GM19452 (cell line): ENCODE measurements at regions not wholly inside any gene's neighbourhood (a gene's known extent, or its start where the extent isn't known, plus 50 kb on each side); places are given as distances from the start of the nearest gene placed in this dataset.
"Not testable (repeated sequence)": the region's sequence is repeated elsewhere in the genome, so short reads cannot be mapped to it uniquely, and the experiment has no call there.

Source experiments
- ATAC-seq: cut with Tn5 transposase; IDR thresholded peaks from one replicate; pipeline ENCODE4 v1.9.1; 2021; ENCODE audit not compliant: unreplicated experiment

DNA sequence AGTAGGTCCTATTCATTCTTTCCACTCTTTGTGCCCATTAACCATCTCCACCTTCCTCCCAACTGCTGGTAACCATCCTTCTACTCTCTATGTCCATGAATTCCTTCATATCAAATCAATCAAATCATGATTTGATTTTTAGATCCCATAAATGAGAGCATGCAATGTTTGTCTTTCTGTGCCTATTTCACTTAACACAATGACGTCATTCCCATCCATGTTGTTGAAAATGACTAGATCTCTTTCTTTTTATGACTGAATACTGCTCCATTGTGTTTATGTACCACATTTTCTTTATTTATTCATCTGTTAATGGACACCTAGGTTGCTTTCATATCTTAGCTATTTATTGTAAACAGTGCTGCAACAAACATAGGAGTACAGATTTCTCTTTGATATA, 827.3 kb upstream of the NRXN1 start:
- no peak for ATAC-seq

DNA sequence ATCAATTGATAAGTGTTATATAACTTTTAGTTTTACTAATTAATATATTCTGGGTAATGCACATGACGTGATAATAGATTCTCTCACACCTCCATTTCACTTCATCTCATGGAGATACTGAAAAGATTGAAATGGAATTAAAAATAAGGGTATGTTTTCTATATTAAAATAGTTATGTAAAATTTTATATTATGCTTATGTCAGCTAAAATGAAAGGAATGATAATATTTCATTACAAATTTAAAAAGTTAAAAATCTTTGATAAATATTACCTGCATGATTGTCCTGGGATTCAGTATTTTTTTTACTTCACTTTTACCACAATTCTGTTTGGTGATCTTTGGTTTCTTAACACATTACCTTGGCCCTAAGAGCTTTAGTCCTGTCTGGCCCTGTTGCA, 823.8 kb upstream of the NRXN1 start:
- ATAC-seq = no peak

DNA sequence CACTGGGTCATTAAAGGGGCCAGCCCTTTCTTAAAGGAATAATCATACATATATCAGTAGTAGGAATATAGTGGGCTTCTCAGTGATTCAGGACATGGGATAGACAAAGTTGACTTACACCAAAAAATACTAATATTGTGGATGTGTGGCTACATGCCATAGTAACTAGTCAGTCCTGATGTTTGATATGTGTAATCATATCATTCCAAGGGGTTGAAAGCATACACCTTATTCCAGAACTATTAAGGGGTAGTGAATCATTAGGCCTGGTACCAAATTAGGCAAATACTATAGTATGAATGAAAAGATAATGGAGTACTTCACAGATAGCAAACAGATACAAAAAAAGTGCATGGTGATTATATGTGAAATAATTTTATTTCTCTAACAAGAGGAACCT, 814.9 kb upstream of the NRXN1 start:
- ATAC-seq = no peak

DNA sequence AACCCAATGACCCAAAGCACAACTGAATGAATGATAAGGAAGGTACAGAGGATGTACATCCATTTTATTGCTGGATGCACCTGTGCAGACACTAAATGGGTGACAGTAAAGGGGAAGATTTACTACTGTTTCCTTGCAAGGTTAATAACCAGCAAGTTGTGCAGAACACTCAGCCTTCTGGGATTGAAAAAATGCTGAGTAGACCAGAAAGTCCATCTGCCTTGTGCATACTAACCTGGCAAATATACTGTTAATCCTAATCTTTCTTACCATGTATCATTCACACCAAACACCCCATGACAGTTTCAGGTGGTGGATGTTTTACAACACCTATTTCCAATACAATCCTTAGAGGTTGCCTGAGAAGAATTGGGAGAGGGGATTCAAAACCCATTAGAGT, 814.1 kb upstream of the NRXN1 start:
- ATAC-seq = no peak

DNA sequence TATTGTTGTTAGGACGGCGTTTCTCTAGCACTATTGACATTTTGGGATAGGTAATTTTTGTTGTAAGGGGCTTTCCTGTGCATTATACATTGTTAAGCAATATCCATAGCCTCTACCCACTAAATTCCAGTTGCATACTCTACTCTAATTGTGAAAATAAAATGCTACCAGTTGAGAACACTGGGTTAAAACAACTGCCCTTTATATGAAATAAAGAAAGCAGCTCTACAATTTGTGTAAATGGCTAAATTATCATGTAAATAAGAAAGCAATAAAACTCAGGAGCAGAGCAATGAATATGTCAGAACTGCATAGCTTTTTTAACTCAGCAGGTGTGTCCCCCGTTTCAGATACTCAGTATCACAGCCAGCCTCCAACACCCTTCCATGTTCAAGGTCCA, 812.7 kb upstream of the NRXN1 start:
- no peak for ATAC-seq

DNA sequence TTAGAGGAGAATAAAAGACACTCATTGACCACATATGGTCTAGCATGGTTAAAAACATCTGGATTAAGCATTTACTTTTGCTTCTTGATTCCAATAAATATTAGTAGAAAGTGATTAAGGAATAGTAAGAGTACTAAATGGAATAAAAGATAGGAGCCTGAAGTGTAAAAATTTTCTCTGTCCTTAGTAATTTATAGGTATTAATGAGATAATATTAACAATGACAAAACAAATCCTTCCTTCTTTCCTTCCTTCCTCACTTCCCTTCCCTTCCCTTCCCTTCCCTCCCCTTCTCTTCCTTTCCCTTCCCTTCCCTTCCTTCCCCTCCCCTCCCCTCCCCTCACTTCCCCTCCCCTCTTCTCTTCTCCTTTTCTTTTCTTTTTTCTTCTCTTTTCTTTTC, 797.5 kb upstream of the NRXN1 start:
- ATAC-seq = no peak

DNA sequence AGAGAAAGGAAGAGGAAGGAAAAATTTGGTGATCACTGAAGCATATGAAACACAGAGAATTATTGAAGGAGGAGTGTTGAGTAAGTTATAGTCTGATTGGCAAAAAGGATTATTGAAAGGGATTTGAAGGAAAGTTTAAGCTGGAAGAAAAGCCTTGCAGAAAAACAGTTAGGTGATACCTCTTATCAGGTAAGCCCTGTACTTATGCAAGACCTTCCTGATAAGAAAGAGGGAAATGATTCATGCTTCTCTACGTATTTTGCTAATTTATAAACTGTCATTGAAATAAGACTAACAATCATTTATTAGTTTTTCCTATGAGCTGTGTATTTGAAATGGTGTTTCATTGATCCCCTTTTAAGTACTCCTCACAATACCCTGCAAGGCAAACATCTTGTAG, 793.9 kb upstream of the NRXN1 start:
- no peak for ATAC-seq

DNA sequence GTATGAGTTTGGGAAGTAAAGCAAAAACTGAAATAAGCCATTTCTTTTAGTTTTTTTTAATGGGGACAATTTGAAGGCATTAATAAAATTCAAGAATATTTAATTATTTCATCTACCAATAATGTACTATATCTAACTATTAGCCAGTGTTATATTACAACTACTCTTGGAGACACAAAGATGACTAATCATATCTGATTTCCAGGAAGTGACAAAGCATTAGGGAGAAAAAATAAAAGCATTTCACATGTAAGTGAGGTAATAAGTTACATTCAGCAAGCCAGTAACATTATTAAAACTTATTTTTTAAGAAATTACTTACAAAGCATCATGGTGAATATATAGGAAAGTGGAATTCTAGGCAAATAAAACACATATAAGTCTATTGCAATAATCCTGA, 781.3 kb upstream of the NRXN1 start:
- no peak for ATAC-seq

DNA sequence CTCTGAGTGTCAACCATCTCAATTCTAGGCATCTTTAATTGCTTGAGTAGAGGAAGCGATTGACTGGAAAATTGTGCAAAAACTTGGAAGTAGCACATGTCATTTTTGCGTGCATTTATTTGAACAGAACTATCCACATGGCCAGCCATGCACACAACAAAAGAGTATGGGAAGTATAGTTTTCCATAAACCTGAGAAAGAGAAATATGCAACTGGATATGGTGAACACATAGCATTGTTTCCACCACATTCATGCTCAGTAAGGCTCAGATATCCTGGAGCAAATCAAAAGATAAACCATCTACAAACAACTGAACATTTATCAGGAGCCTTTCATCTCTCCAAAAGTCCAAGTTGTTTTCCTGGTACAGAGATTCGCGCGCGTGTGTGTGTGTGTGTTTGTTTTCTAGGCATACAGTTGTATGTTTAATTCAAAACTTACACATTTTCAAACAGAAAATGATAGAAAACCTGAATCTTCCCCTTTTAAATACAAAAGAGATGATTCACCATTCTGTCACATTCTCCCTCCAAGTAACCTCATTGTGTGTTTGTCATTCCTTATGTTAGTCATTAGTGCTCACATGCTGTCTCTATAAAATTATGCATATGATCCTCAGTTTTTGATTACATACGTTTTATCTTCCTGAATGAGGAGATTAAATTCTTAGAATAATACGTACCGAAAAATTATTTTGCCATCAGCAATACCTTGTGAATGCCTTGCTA, 780.4 kb upstream of the NRXN1 start:
- no peak for ATAC-seq

DNA sequence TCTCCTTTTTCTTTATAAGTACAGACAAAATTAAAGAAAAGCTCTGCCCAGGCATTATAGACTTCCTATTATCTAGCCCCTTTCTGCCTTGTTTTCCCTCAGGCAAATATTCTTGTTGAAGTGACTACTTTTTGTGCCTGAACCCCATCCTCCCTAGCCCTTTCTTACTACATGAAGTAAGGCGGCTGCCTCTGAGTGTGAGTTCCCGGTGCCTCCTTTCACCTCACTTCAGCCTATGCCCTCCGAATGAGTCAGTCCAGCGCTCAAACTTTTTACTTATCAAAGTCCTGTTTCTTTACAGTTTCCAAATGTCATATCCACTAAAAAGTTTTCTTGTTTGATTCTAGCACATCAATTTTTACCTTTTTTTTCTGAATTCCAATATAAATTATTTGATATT, 778.3 kb upstream of the NRXN1 start:
- no peak for ATAC-seq

DNA sequence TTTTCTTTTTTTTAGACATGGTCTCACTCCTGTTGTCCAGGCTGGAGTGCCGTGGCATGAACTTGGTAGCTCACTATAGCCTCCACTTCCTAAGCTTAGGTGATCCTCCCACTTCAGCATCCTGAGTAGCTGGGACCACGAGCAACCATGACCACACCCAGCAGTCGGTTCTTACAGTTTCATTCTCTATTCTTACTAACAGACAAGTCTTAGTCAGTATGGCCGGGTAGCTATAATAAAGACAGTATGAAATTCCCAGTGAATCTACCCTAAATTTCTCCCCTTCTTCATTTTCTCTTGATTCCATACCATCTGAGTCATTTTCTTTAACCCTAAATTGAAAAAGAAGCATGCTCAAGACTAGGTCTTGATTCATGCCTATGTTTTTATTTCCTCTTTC, 775.3 kb upstream of the NRXN1 start:
- no peak for ATAC-seq

DNA sequence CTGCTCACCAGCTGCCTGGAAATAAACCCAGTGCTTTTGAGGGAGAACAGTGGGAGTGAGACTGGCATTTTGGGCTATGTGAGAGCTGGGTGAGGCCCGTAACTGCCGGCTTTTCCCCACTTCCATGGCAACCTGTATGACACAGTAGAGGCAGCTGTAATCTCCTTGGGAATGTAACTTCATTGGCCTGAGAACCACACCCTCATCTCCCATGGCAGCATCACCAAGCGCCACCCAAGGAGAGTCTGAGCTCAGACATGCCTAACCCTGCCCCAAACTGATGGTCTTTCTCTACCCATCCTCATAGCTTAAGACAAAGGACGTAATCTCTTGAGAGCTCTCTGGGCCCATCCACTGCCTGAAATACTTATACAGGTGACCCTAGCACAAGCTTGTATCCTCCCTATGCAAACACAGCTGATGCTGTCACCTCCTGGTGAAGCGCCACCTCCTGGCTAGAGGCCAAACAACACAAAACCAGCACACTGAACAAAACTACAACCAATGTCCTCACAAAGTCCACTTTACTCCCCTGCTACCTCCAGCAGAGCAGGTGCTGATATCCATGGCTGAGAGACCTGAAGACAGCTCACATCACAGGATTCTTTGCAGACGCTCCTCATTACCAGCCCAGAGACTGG, 763.4 kb upstream of the NRXN1 start:
- ATAC-seq = no peak

DNA sequence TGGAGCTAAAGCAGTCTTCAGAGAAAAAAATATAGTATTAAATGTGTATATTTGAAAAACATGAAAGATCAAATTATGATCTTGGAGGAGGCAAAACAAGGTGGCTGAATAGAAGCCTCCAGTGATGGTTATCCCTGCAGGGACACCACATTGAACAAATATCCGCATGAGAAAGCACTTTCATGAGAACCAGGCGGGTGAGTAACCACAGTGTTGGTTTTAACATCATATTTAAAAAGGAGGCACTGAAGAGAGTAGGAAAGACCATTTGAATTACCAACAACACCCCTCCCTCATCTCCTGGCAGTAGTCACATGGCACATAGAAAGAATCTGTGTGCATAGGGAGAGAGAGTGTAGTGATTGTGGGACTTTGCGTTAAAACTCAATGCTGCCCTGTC, 759.6 kb upstream of the NRXN1 start:
- no peak for ATAC-seq

DNA sequence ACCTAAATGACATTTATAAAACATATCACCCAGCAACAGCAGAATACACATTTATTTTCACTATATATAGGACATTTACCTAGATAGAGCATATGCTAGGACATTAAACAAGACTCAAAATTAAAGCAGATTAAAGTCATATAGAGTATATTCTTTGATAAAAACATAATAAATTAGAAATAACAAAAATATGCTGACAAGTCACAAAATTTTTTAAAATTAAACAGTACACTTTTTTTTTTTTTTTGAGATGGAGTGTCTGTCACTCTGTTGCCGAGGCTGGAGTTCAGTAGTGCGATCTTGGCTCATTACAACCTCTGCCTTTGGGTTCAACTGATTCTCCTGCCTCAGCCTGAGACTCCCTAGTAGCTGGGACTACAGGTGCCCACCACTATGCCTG, 758.9 kb upstream of the NRXN1 start:
- ATAC-seq = no peak

DNA sequence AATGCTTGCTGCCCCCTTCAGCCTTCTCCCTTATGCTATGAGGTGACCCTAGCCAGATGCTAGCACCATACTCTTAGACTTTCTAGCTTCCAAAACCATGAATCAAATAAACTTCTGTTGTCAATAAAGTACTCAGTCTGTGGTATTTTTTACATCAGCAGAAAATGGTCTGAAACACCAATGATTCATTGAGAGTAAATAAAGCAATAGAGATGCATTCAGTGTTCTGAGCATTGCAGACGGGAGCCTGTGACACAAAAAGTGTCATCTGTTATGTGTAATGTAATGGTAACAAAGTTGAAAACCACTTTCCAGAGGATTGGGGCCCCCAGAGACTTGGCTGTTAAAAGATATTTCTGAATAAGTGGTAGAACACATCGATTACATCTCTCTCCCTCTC, 758.0 kb upstream of the NRXN1 start:
- ATAC-seq = no peak

DNA sequence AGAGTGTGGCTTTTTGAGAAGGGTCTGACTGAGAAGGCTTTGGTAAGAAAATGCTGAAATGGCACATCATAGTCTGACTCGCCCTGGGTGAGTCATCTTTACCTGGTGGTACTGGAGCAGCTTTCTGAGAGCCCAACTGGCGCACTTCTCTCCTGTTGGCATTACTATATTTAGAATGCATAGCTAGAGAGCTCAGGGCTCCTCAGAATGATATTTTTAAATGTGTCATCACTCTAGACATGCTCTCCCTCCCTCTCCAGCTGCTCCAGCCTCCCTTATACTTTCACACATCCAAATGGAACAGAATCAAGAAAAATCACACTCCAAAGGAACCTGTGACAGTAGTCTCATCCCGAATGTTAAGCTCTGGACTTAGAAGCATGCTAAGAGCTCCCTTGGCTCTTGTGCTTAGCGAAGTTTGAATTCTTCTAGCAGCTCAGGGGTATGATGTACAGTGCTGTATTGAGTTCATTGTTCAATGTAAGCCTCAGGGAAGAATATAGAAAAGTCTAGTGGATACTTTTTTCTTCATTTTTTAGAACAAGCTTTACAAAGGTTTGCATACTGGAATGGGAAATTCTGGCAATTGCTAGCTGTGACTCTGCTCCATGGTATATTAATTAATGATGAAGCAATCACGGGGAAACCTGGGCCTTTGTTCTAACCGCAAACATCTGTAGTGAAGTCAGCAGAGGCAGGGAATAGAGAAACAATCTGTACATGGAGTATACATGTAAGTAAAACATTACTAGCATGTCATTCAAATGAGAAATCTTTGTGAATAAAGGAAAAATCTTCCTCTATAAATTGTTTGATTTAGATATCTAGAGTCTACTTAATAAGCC, 751.2 kb upstream of the NRXN1 start:
- no peak for ATAC-seq

DNA sequence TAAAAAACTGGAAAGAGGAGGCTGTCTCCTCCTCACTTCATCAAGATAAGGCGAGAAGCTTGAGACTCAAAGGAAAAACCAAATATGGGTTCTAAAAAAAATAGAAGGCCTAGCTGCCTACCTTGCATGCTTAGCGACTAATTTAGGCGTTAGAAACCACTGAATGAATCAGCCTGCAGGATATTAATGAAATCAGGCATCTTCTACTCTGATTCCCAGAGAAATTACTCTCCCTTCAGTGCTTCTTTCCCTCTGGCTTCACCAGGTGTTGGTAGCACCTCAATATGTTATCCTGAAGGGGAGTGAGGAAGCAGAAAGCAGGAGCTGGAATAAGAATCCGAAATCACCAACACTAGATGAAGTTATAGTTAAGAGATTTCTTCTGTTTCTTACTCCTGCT, 749.8 kb upstream of the NRXN1 start:
- no peak for ATAC-seq

DNA sequence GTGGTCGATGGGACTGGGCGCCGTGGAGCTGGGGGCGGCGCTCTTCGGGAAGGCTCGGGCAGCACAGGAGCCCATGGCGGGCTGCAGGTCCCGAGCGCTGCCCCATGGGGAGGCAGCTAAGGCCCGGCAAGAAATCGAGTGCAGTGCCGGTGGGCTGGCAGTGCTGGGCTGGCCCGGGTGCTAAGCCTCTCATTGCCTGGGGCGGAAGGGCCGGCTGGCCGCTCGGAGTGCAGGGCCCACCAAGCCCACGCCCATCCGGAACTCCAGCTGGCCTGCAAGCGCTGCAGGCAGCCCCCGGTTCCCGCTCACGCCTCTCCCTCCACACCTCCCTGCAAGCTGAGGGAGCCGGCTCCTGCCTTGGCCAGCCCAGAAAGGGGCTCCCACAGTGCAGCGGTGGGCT, 748.4 kb upstream of the NRXN1 start:
- ATAC-seq = no peak

DNA sequence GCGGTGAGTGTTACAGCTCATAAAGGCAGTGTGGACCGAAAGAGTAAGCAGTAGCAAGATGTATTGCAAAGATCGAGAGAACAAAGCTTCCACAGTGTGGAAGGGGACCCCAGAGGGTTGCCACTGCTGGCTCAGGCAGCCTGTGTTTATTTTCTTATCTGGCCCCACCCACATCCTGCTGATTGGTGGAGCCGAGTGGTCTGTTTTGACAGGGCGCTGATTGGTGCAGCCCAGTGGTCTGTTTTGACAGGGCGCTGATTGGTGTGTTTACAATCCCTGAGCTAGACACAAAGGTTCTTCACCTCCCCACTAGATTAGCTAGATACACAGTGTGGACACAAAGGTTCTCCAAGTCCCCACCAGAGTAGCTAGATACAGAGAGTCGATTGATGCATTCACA, 747.8 kb upstream of the NRXN1 start:
- not testable (repeated sequence) for ATAC-seq

DNA sequence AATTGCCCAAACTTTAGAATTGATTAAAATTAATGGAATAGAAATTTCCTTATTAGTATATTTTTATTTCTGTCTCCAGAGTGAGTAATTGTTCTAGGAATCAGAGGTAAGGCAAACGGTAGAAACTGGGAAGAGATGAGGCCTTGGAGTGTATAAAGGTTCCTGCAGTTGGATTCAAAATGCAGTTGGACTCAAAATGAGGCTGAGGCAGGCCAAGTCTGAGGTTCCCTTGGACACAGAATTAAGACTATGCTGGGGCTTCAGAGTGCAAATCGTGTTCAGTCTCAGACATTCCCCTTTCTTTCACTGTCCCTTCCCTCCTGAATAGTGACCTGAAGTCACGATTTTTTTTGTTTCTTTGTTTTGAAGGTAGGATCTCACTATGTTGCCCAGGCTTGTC, 746.9 kb upstream of the NRXN1 start:
- ATAC-seq = no peak

DNA sequence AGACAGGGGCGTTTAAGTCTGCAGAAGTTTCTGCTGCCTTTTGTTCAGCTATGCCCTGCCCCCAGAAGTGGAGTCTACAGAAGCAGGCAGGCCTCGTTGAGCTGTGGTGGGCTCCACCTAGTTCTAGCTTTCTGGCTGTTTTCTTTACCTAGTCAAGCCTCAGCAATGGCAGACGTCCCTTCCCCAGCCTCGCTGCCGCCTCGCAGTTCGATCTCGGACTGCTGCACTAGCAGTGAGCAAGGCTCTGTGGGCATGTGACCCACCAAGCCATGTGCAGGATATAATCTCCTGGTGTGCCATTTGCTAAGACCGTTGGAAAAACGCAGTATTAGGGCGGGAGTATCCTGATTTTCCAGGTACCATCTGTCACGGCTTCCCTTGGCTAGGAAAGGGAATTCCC, 742.7 kb upstream of the NRXN1 start:
- ATAC-seq = not testable (repeated sequence)

DNA sequence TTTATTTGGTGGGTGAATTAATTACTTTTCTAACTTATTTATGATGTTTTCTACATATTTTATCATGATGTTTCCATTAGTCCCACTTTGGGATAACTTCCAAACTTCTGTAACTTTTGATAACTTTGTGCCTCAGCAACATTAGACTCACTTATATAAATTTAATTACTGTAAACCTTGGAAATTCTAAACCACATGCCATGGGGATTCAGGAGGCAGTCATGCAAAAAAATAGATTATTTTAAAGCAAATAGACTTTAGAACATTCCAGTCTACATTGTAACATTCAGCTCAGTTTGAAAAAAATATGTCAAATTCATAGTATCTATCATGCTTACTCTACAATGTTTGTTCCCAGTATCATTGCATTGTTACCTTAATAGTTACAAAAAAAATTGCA, 728.5 kb upstream of the NRXN1 start:
- no peak for ATAC-seq
